ENCODE measurements at regions not wholly inside any gene's neighbourhood (a gene's known extent, or its start where the extent isn't known, plus 50 kb on each side); places are given as distances from the start of the nearest gene placed in this dataset.
A peak's percentile ranks its signal among the peaks of the same experiment; 100 is the strongest.

GRCh38 chr2:64831134-64831976, 157.8 kb upstream of the SLC1A4 start (continued):
- peak; percentile 77 for TF ChIP-seq ZNF646 (CRISPR knock-in tag; IDR thresholded peaks at IDR 0.05)
- TF ChIP-seq XRCC5 (optimal IDR thresholded peaks at IDR 0.05; ENCODE audit: low read length), result peak; percentile 25
- no peak for TF ChIP-seq KLF15 (CRISPR knock-in tag; IDR thresholded peaks at IDR 0.05; ENCODE audit: borderline replicate concordance)
- TF ChIP-seq ZNF672 (CRISPR knock-in tag; IDR thresholded peaks at IDR 0.05), result no peak
- TF ChIP-seq GFI1 (CRISPR knock-in tag; IDR thresholded peaks at IDR 0.05; ENCODE audit: borderline replicate concordance), result peak; percentile 69
- TF ChIP-seq ZMYM4 (CRISPR knock-in tag; IDR thresholded peaks at IDR 0.05), result 0 out of 2 replicates have a peak, but pooled peaks have one; percentile 25
- no peak for TF ChIP-seq GPN1 (CRISPR knock-in tag; IDR thresholded peaks at IDR 0.05; ENCODE audit: borderline replicate concordance)
- no peak for TF ChIP-seq ARID3A (IDR thresholded peaks at IDR 0.05; ENCODE audit: low read depth, low read length)
- no peak for TF ChIP-seq GLMP (CRISPR knock-in tag; IDR thresholded peaks at IDR 0.05; ENCODE audit: borderline replicate concordance)
- TF ChIP-seq FOXP4 (CRISPR knock-in tag; IDR thresholded peaks at IDR 0.05), result peak; percentile 72; the same call in 1 of the 2 replicates
- peak; percentile 79 for TF ChIP-seq ZMYM2 (CRISPR knock-in tag; IDR thresholded peaks at IDR 0.05)
- TF ChIP-seq ZNF362 (CRISPR knock-in tag; IDR thresholded peaks at IDR 0.05; ENCODE audit: borderline replicate concordance), result peak; percentile 29; the same call in 1 of the 2 replicates
- TF ChIP-seq SMAD3 (CRISPR knock-in tag; IDR thresholded peaks at IDR 0.05), result peak; percentile 57; the same call in 1 of the 2 replicates
- peak; percentile 72 for TF ChIP-seq BCL6 (CRISPR knock-in tag; IDR thresholded peaks at IDR 0.05)
- peak; percentile 87 for TF ChIP-seq KDM2A (CRISPR knock-in tag; IDR thresholded peaks at IDR 0.05; ENCODE audit: borderline replicate concordance, low read depth)
- peak; percentile 77; the same call in 1 of the 2 replicates for TF ChIP-seq ZSCAN29 (CRISPR knock-in tag; conservative IDR thresholded peaks at IDR 0.05)

Data from HepG2 (cell line).